GM19351 (cell line): ENCODE measurements at regions not wholly inside any gene's neighbourhood (a gene's known extent, or its start where the extent isn't known, plus 50 kb on each side); places are given as distances from the start of the nearest gene placed in this dataset.
"Not testable (repeated sequence)": the region's sequence is repeated elsewhere in the genome, so short reads cannot be mapped to it uniquely, and the experiment has no call there.

ENCODE experiments used
- ATAC-seq: cut with Tn5 transposase; IDR thresholded peaks from one replicate; pipeline ENCODE4 v1.9.1; 2021; ENCODE audit warnings: mild to moderate bottlenecking, moderate library complexity; ENCODE audit not compliant: unreplicated experiment

- no peak for ATAC-seq
Observed at GRCh38 chr13:104577071-104577815, 1511.0 kb upstream of the SLC10A2 start.

GRCh38 chr13:104571893-104572229, 1505.6 kb upstream of the SLC10A2 start:
- no peak for ATAC-seq

GRCh38 chr13:104571161-104571892, 1505.1 kb upstream of the SLC10A2 start:
- no peak for ATAC-seq

GRCh38 chr13:104567114-104567513, 1500.9 kb upstream of the SLC10A2 start:
- no peak for ATAC-seq

- ATAC-seq = no peak
Observed at GRCh38 chr13:104565888-104566287, 1499.7 kb upstream of the SLC10A2 start.

- no peak for ATAC-seq
Observed at GRCh38 chr13:104553896-104554295, 1487.7 kb upstream of the SLC10A2 start.

GRCh38 chr13:104553186-104553585, 1487.0 kb upstream of the SLC10A2 start:
- no peak for ATAC-seq

- ATAC-seq = no peak
Observed at GRCh38 chr13:104534847-104535246, 1468.6 kb upstream of the SLC10A2 start.

- ATAC-seq = no peak
Observed at GRCh38 chr13:104532132-104532531, 1465.9 kb upstream of the SLC10A2 start.

GRCh38 chr13:104530741-104531140, 1464.5 kb upstream of the SLC10A2 start:
- no peak for ATAC-seq

GRCh38 chr13:104526561-104526960, 1460.3 kb upstream of the SLC10A2 start:
- ATAC-seq = no peak

GRCh38 chr13:104525467-104525866, 1459.2 kb upstream of the SLC10A2 start:
- ATAC-seq = no peak

- ATAC-seq = no peak
Observed at GRCh38 chr13:104522235-104523072, 1456.2 kb upstream of the SLC10A2 start.

- ATAC-seq = no peak
Observed at GRCh38 chr13:104510422-104510821, 1444.2 kb upstream of the SLC10A2 start.

GRCh38 chr13:104493502-104493901, 1427.3 kb upstream of the SLC10A2 start:
- not testable (repeated sequence) for ATAC-seq

GRCh38 chr13:104491916-104492315, 1425.7 kb upstream of the SLC10A2 start:
- no peak for ATAC-seq

- no peak for ATAC-seq
Observed at GRCh38 chr13:104487006-104487405, 1420.8 kb upstream of the SLC10A2 start.

- ATAC-seq = no peak
Observed at GRCh38 chr13:104485571-104485970, 1419.4 kb upstream of the SLC10A2 start.

GRCh38 chr13:104483631-104484030, 1417.4 kb upstream of the SLC10A2 start:
- no peak for ATAC-seq

GRCh38 chr13:104477261-104477660, 1411.0 kb upstream of the SLC10A2 start:
- no peak for ATAC-seq

- ATAC-seq = no peak
Observed at GRCh38 chr13:104473936-104474335, 1407.7 kb upstream of the SLC10A2 start.

- ATAC-seq = no peak
Observed at GRCh38 chr13:104466016-104466415, 1399.8 kb upstream of the SLC10A2 start.
